ENCODE measurements at regions not wholly inside any gene's neighbourhood (a gene's known extent, or its start where the extent isn't known, plus 50 kb on each side); places are given as distances from the start of the nearest gene placed in this dataset.
"Not testable (repeated sequence)": the region's sequence is repeated elsewhere in the genome, so short reads cannot be mapped to it uniquely, and the experiment has no call there.

DNA sequence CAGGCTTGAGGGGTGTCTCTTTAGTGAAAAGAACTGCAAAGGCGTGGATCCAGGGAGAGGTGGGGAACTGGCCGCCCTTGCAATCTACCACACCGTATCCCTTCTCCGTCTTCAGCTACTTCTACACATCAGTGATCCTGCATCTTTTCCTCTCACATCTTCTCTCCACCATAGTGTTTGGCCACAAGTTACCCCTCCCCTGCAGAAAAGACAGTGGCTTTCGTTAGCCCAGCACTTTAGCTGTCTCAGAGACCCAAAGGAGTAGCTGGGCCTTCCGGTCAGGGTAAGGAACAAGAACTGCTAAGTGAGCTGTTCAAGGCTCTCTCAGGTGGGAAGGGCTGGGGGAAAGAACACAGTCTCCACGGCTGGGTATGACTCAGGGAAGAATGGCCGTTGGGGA, 158.4 kb downstream of the NDUFA12 start:
- Histone ChIP-seq H3K36me3 (ENCODE audit: insufficient read depth, low read length) (no peaks in the 10 kb centered on the region), H3K27me3 (ENCODE audit: insufficient read depth, low read length) (peaks cover 2% of the 10 kb centered on the region), H3K9me3 (ENCODE audit: low read length) (peaks cover 2% of the 10 kb centered on the region), H2AFZ (ENCODE audit: low read depth, low read length) (no peak overlapping the region), H3K4me1 (ENCODE audit: insufficient read depth, low read length) (no peaks in the 10 kb centered on the region), H3K4me3 (ENCODE audit: low read length) (no peak overlapping the region)

DNA sequence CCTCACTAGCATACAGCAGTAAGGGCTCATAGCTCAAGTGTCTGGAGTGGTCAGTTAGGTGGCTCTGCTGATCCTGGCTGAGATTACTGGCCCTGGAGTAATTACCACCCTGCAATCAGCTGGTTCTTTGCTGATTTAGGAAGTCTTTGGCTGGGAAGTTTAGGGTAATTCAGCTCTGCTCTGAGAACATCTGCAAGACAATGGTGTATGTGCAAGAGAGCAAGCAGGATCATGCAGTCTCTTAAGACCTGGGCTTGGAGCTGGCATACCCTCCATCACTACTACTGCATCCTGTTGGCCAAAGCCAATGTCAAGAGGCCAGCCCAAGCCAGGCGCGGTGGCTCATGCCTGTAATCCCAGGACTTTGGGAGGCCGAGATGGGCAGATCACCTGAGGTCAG, 159.0 kb downstream of the NDUFA12 start:
- Histone ChIP-seq H3K9me3 (ENCODE audit: low read length) (peaks cover 2% of the 10 kb centered on the region), H3K36me3 (ENCODE audit: insufficient read depth, low read length) (no peaks in the 10 kb centered on the region), H2AFZ (ENCODE audit: low read depth, low read length) (no peak overlapping the region), H3K27me3 (ENCODE audit: insufficient read depth, low read length) (peaks cover 2% of the 10 kb centered on the region), H3K4me1 (ENCODE audit: insufficient read depth, low read length) (no peaks in the 10 kb centered on the region), H3K4me3 (ENCODE audit: low read length) (no peak overlapping the region)

DNA sequence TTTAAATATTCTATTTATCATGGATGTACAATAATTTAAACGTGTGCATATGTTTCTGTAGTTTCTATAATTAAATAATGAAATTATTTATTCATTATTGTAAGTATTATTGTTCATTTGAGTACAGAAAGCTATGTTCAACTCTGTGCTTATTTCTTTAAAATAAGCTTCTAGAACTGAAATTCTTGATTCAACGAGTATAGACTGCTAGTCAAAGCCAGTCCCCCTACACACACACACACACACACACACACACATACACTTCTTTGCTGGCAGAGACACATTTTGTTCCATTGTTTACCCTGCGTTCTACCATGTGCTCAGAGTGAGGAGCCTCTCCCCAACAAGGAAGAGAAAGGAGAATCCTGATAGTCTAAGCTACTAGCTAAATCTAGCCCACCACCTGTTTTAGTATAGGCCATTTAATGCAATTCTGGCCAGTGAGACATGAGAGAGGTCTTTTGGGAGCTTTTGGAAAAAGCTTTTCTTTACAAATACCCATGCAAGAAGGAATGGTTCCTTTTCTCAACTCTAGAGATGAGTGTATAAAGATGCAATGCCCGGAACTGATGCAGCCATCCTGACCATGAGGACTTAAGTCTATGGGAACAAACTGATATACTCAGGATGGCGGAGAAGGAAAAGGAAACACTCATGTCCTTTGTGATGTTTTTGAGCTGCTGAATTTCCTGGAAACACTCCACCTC, 161.4 kb downstream of the NDUFA12 start:
- no peak overlapping the region for H2AFZ ChIP-seq (ENCODE audit: low read depth, low read length)
- H3K36me3 ChIP-seq (ENCODE audit: insufficient read depth, low read length) = no peaks in the 10 kb centered on the region
- peaks cover 2% of the 10 kb centered on the region for H3K27me3 ChIP-seq (ENCODE audit: insufficient read depth, low read length)
- H3K9me3 ChIP-seq (ENCODE audit: low read length) = peaks cover 2% of the 10 kb centered on the region
- H3K4me1 ChIP-seq (ENCODE audit: insufficient read depth, low read length) = no peaks in the 10 kb centered on the region
- H3K4me3 ChIP-seq (ENCODE audit: low read length) = no peak overlapping the region

DNA sequence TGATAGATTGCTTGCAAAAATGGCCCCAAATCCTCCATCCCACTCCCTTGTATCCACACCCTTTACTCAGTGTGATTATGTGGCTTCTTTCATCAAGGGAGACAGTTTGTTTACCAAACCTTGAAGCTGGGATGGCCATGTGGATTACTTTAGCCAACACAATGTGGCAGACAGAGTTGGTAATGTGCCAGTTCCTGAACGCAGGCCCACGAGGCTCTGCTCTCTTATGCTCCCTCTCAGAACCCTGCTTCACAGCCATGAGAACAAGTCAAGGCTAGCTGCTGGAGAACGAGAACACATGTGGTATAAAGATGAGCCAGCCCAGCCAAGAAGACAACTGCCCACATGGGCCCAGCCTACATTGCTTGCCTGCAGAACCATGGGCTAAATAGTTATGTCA, 162.3 kb downstream of the NDUFA12 start:
- Histone ChIP-seq H3K4me1 (ENCODE audit: insufficient read depth, low read length) (no peaks in the 10 kb centered on the region), H3K4me3 (ENCODE audit: low read length) (no peak overlapping the region), H3K27me3 (ENCODE audit: insufficient read depth, low read length) (peaks cover 2% of the 10 kb centered on the region), H2AFZ (ENCODE audit: low read depth, low read length) (no peak overlapping the region), H3K9me3 (ENCODE audit: low read length) (peaks cover 2% of the 10 kb centered on the region), H3K36me3 (ENCODE audit: insufficient read depth, low read length) (no peaks in the 10 kb centered on the region)

DNA sequence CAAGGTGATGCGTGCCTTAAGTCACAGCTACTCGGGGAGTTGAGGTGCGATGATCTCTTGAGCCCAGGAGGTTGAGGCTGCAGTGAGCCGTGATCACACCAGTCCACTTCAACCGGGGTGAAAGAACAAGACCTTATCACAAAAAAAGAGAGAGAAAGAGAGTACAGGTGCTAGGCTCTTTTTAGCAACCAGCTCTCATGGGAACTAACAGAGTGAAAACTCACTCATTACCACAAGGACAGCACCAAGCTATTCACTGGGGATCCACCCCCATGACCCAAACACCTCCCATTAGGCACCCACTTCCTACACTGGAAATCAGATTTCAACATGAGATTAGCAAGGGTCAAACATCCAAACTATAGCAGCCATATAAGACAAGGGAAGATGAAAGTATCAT, 164.2 kb downstream of the NDUFA12 start:
- H3K36me3 ChIP-seq (ENCODE audit: insufficient read depth, low read length) = no peaks in the 10 kb centered on the region
- peaks cover 1% of the 10 kb centered on the region for H3K27me3 ChIP-seq (ENCODE audit: insufficient read depth, low read length)
- no peak overlapping the region for H2AFZ ChIP-seq (ENCODE audit: low read depth, low read length)
- no peaks in the 10 kb centered on the region for H3K4me1 ChIP-seq (ENCODE audit: insufficient read depth, low read length)
- H3K9me3 ChIP-seq (ENCODE audit: low read length) = peaks cover 2% of the 10 kb centered on the region
- H3K4me3 ChIP-seq (ENCODE audit: low read length) = no peak overlapping the region

DNA sequence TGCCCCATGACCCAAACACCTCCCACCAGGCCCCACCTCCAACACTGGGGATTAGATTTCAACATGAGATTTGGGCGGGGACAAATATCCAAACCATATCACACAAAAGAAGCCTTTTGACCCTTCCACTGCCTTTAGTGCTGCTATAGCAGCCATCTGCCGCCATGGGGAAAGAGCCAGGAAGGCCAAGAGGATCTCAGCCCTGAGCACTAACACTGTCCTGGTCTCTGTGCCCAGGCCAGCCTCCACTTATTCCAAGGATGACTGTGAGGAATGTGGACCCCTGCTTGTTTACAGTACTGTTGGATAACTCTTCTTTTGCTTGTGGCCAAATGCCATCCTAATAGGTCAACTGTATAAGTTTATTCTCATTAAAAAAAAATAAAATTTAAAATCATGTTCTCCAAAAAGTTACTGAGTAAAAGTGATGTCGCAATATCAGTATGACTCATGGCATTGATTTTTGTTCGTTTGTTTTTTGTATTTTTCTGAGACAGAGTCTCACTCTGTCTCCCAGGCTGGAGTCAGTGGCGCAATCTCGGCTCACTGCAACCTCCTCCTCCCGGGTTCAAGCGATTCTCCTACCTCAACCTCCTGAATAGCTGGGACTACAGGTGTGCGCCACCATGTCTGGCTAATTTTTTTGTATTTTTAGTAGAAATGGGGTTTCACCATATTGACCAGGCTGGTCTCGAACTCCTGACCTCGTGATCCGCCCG, 166.4 kb downstream of the NDUFA12 start:
- H3K27me3 ChIP-seq (ENCODE audit: insufficient read depth, low read length) = not testable (repeated sequence)

DNA sequence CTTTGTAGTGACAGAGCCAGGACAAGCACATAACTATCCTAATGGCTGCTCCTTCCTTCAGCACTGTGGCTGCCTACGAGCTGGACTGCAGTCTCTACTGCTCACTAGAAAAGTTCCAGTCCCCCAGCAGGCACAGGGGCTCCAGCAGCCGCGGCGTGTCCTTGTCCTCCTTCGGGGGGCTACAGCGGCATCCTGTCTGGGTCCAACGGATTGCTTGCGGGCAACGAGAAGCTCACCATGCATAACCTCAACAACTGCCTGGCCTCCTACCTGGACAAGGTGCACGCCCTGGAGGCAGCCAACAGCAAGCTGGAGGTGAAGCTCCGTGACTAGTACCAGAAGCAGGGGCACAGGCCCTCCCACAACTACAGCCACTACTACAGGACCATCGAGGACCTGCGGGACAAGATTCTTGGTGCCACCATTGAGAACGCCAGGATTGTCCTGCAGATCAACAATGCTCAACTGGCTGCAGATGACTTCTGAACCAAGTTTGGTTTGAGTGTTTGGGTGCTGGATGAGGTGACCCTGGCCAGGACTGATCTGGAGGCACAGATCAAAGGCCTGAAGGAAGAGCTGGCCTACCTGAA, 169.4 kb downstream of the NDUFA12 start:
- H3K4me3 ChIP-seq (ENCODE audit: low read length) = no peak overlapping the region
- H2AFZ ChIP-seq (ENCODE audit: low read depth, low read length) = no peak overlapping the region
- peaks cover 6% of the 10 kb centered on the region for H3K27me3 ChIP-seq (ENCODE audit: insufficient read depth, low read length)
- H3K4me1 ChIP-seq (ENCODE audit: insufficient read depth, low read length) = peaks cover 4% of the 10 kb centered on the region
- H3K36me3 ChIP-seq (ENCODE audit: insufficient read depth, low read length) = no peaks in the 10 kb centered on the region
- no peaks in the 10 kb centered on the region for H3K9me3 ChIP-seq (ENCODE audit: low read length)

More for the DNA sequence above, 166.4 kb downstream of the NDUFA12 start:
- H3K9me3 ChIP-seq (ENCODE audit: low read length); H3K4me3 ChIP-seq (ENCODE audit: low read length); H3K36me3 ChIP-seq (ENCODE audit: insufficient read depth, low read length); H3K4me1 ChIP-seq (ENCODE audit: insufficient read depth, low read length); H2AFZ ChIP-seq (ENCODE audit: low read depth, low read length): not testable (repeated sequence)

DNA sequence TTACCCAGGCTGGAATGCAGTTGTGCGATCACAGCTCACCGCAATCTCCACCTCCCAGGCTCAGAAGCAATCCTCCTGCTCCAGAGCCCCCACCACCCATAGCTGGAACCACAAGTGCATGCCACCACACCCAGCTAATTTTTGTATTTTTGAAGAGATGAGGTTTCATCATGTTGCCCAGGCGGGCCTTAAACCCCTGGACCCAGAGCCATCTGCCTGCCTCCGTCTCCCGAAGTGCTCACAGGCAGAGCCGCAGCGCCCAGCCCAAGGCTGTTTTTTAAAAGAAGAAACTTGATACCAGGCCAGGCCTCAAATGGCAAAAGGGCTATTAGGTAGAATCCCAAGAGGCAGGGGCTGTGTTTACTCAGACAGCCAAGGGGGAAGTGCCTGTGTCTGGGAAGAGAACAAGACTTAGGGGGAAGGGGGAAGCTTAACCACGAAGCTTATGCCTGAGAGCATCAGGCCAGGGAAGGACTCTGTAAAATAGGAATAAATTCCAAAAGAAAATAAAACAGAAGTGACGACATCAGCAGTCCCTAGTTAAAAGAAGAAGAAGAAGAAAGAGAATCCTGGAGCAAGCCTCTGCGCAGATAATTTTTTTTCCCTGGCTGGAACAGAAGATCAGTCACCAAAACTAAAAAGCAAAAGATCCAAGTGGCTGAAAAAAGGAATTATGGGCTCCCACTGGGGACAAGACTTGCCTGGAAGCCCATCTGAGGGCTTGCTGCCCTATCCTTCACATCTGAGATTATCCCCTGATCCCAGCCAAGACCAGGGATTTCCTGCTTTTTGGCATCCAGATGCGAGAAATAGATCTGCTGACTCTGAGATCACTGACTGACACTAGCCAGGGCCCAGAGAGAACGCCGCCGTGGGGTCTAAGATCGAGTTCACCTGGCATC, 170.5 kb downstream of the NDUFA12 start:
- Histone ChIP-seq H3K36me3 (ENCODE audit: insufficient read depth, low read length) (no peaks in the 10 kb centered on the region), H3K4me1 (ENCODE audit: insufficient read depth, low read length) (peaks cover 4% of the 10 kb centered on the region), H3K9me3 (ENCODE audit: low read length) (no peaks in the 10 kb centered on the region), H3K4me3 (ENCODE audit: low read length) (no peak overlapping the region), H3K27me3 (ENCODE audit: insufficient read depth, low read length) (peaks cover 6% of the 10 kb centered on the region), H2AFZ (ENCODE audit: low read depth, low read length) (peak overlapping the region; percentile 65)

DNA sequence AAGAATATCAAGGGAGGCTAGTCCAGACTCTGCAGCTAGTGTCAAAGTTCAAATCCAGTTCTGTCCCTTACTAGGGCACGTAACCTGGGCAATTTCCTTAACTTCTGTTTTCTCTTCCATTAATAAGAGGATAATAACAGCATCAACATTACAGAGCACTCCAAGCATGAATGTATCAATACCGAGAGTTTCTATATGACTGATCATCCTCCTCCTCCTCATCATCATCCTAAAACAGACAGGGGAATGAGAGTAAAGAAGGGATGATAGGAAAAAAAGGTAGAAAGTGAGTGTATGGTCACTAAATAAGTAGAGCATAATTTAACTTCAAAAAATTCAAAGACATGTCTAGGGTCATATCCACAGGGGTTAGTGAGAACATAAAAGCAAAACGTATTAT, 171.4 kb downstream of the NDUFA12 start:
- no peaks in the 10 kb centered on the region for H3K9me3 ChIP-seq (ENCODE audit: low read length)

DNA sequence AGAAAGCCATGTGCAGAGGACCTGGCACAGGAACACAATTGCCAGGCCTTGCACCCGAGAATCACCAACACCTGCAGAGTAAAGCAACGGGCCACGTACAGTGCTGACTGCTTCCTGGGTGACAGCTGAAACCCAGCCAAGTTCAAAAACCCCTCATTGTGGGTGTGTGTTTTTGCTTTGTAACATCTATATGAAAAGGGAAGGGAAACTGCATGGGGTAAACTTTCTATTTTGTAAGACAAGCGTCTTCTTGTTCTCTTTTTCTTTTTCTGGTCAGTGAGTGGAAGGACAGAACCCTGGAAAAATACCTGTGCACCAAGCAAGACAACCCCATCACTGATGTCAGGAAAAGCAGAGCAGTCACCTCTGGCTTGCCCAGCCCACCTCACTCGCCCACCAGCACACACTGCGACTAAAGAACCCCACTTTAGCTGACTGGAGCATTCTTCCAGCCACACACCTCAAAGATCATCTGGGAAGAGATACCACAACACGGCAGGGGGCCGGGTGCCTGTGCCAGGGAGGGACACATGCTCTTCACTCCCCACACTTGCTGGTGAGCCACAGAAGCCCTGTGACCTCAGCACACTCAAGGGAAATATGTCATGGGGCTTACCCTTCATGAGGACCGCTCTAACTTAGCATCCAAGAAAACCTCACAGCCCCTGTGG, 172.3 kb downstream of the NDUFA12 start:
- Histone ChIP-seq H3K4me3 (ENCODE audit: low read length) (no peak overlapping the region), H3K27me3 (ENCODE audit: insufficient read depth, low read length) (peaks cover 6% of the 10 kb centered on the region), H3K36me3 (ENCODE audit: insufficient read depth, low read length) (no peaks in the 10 kb centered on the region), H3K9me3 (ENCODE audit: low read length) (no peaks in the 10 kb centered on the region), H3K4me1 (ENCODE audit: insufficient read depth, low read length) (peaks cover 4% of the 10 kb centered on the region), H2AFZ (ENCODE audit: low read depth, low read length) (no peak overlapping the region)

More for the DNA sequence above, 171.4 kb downstream of the NDUFA12 start:
- H3K27me3 ChIP-seq (ENCODE audit: insufficient read depth, low read length) = peaks cover 6% of the 10 kb centered on the region
- no peak overlapping the region for H3K4me3 ChIP-seq (ENCODE audit: low read length)
- no peak overlapping the region for H2AFZ ChIP-seq (ENCODE audit: low read depth, low read length)
- no peaks in the 10 kb centered on the region for H3K36me3 ChIP-seq (ENCODE audit: insufficient read depth, low read length)
- H3K4me1 ChIP-seq (ENCODE audit: insufficient read depth, low read length) = peaks cover 4% of the 10 kb centered on the region

DNA sequence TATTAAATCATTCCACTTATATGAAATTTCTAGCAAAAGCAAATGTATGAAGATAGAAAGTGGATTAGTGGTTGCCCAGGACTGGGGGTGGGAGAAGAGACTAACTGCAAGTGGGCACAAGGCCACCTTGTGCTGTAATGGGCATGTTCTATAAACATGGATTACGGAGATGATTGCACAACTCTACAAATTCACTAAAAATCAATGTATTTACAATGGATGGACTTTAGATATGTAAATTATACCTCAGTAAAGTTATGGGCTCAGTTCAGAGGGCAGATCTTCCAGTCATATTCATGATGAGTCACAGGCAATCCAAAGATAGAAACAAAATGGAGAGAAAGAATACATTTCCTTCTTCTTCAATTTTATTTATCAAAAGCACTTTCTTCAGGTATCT, 173.9 kb downstream of the NDUFA12 start:
- Histone ChIP-seq H3K36me3 (ENCODE audit: insufficient read depth, low read length) (no peaks in the 10 kb centered on the region), H3K4me1 (ENCODE audit: insufficient read depth, low read length) (peaks cover 4% of the 10 kb centered on the region), H3K27me3 (ENCODE audit: insufficient read depth, low read length) (peaks cover 6% of the 10 kb centered on the region), H3K4me3 (ENCODE audit: low read length) (no peak overlapping the region), H2AFZ (ENCODE audit: low read depth, low read length) (no peak overlapping the region), H3K9me3 (ENCODE audit: low read length) (no peaks in the 10 kb centered on the region)

DNA sequence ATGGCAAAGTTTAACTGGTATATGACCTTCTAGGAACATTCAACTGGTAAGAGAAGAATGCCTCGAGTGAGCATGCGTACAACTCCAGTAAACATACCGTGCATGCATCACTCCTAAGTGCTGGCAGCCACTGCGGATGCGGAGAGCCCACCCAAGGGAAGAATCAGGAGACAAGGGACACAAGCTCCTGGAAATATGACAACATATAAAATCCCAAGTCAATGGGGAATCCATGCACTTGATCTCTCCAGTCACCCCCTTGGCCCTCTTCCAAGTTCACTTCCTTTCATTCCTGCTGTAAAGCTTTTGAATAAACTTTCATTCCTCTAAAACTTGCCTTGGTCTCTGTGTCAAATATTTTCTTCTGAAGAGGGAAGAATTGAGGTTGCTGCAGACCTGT, 168.7 kb upstream of the TMCC3 start:
- Histone ChIP-seq H3K9me3 (ENCODE audit: low read length) (peaks cover 3% of the 10 kb centered on the region), H3K27me3 (ENCODE audit: insufficient read depth, low read length) (no peaks in the 10 kb centered on the region), H3K4me3 (ENCODE audit: low read length) (no peak overlapping the region), H3K36me3 (ENCODE audit: insufficient read depth, low read length) (no peaks in the 10 kb centered on the region), H2AFZ (ENCODE audit: low read depth, low read length) (no peak overlapping the region), H3K4me1 (ENCODE audit: insufficient read depth, low read length) (peaks cover 5% of the 10 kb centered on the region)
